GM18909 (cell line): ENCODE measurements at regions not wholly inside any gene's neighbourhood (a gene's known extent, or its start where the extent isn't known, plus 50 kb on each side); places are given as distances from the start of the nearest gene placed in this dataset.

Experiments
- ATAC-seq: cut with Tn5 transposase; IDR thresholded peaks from one replicate; pipeline ENCODE4 v1.9.1; 2021; ENCODE audit warnings: mild to moderate bottlenecking; ENCODE audit not compliant: unreplicated experiment, poor library complexity

DNA sequence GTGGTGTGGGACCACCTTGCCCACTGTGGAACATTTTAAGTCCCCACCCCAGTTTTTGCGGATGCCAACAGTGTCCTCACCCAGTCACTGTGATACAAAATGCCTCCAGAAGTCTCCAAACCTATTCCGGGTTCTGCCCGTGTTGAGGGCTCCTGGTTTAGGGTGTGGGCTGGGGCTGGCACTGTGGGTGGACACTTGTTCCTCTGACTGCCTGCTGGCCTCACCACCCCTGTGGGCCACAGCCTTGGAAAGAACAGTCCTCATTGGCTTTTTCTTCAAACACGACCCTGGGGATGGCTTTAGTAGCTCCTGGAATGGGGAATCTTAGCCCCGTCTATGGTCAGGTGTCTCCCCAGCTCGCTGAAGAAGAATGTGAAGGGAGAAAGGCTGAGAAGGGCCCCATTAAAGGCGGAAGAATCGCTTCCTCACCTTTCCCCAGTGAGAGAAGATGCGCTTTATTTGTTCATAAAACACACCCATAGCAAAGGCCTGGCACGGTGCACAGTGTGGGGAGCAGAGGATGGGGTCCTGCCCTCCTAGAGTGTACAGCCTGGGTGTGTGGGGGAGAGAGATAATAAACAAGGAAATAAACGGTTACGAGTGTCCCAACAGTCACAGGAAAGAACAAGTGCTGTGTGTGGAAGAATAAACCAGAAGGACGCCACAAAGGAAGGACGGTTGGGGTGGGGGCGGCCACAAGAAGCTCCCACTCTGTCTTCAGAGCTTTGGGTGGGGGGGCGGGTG lies 56.3 kb upstream of the SLC22A11 start:
- ATAC-seq = no peak

DNA sequence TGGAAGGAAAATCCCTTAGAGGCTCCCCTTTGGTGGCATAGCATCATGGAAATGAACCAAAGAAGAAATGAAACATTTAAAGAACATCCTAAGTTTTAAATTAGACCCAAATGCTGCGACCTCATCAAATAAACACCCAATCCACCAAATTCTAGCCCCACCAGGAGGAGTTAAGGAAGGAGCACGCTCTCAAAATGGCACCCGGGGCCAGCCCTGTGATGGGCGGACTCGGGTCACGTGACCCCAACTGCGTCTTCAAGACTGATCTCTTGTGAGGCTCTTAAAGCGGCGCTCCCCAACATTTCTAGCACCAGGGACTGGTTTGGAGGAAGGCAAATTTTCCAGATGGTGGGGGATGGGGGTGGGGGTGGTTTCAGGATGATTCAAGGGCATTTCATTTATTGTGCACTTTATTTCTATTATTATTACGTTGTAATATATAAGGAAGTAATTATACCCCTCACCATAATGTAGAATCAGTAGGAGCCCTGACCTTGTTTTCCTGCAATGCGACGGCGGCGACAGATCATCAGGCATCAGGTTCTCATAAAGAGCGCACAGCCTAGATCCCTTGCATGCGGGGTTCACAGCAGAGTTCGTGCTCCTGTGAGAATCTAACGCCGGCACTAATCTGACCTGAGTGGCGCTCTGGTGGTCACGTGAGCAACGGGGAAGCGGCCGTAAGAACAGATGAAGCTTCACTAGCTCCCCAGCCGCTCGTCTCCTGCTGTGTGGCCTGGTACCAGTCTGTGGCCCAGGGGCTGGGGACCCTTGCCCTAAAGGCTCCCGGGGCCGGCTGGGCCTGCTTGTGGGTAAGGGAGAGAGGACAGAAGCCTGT lies 55.3 kb upstream of the SLC22A11 start:
- no peak for ATAC-seq

DNA sequence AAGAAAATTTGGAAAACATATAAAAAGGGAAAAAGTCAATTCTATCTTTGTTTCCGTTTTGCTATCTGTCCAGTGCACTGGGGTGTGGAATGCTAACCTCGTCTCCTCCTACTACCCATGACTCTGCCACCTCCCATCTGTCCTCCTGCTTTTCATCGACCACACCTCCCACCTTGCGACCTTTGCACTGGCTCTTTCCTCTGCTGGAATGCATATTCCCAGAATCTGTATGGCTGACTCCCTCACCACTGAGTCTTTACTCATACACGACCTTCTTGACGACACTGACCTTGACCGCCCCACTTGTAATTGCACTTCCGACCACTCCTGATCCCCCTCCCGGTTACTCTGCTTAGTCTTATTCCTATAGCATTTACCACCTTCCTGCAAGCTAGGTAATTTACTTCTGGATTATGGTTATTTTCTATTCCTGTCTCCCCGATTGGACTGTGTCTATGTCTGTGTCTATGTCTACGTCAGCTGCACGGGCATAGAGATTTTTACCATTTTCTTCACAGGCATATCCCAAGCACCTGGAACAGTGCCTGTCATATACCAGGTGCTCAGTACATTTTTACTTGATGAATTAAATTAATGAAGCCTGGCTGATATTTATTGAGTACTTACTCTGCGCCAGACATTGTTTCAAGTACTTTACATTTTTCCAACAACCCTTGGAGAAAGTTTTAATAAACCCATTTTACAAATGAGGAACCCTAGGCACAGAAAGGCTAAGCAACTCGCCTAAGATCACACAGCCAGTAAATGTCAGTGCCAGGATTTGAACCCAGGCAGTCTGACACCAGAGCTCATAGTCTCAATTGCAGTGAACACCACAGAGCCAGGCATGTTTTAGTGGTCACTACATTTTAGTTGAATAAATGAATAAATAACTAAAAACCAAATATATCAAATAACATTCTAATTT lies 54.0 kb upstream of the SLC22A11 start:
- ATAC-seq = no peak

DNA sequence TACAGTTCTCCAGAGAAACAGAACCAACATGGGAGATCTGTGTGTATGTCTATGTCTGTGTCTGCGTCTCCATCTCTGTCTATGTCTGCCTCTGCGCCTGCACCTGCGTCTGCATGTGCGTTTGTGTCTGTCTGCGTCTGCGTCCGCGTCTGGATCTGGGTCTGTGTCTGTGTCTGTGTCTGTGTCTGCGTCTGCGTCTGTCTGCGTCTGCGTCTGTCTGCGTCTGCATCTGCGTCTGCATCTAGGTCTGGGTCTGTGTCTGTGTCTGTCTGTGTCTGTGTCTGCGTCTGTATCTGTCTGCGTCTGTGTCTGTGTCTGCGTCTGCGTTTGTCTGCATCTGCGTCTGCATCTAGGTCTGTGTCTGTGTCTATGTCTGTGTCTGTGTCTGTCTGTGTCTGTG lies 53.1 kb upstream of the SLC22A11 start:
- ATAC-seq = no peak

DNA sequence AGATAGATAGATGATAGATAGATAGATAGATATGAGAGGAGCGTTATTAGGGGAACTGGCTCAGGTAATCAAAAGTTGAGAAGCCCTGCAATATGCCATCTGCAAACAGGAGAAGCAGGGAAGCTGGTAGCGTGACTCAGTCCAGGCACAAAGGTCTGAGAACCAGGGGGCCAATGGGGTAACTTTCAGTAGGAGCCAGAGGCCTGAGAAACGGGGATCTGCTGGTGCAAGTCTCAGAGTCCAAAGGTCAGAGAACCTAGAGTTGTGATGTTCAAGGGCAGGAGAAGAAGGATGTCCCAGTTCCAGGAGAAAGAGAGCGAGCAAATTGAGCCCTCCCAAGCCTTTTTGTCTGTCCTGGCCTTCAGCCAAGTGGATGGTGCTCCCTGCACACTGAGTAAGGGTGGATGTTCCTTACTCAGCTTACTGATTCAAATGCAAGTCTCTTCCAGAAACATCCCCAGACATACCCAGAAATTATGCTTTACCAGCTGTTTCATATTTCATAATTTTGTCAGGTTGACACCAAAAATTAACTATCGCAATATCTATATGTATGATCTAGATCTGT lies 52.5 kb upstream of the SLC22A11 start:
- ATAC-seq = no peak

DNA sequence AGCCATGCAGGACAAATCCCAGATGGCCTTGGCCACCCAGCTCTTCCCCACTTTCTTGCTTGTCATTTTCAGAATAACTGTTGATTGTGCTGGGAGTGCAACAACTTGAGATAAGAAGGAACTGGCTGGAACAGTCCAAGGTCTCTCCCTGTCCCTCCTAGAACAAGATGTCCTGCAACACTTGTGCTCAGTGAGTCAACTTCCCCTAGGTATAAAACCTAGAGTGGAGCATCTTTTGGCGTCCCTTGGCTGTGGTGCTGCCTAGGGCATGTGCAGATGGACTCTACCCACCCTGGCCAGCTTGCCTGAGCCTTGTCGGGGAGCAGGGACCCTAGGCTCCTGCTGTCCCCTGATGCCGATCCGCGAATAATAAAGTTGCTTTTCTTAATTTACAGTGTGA lies 50.7 kb upstream of the SLC22A11 start:
- no peak for ATAC-seq
